Trophoblast cell (in vitro differentiated cells and primary cell): ENCODE measurements at regions not wholly inside any gene's neighbourhood (a gene's known extent, or its start where the extent isn't known, plus 50 kb on each side); places are given as distances from the start of the nearest gene placed in this dataset.
A peak's percentile ranks its signal among the peaks of the same experiment; 100 is the strongest.

Experiments
- DNase-seq, 2 donors: peaks; one replicate each; pipeline ENCODE4 v3.0.0-alpha.2; 2016
- H2AFZ ChIP-seq: 2 replicates; pipeline ENCODE4 v1.6.1; 2013; ENCODE audit warnings: low read length, moderate library complexity, mild to moderate bottlenecking; ENCODE audit not compliant: insufficient read depth, poor library complexity
- H2AK5ac ChIP-seq: 2 replicates; pipeline ENCODE4 v1.6.1; 2013; ENCODE audit warnings: mild to moderate bottlenecking, low read length
- H2BK120ac ChIP-seq: 2 replicates; pipeline ENCODE4 v1.6.1; 2013; ENCODE audit warnings: low read length, mild to moderate bottlenecking, moderate library complexity; ENCODE audit not compliant: insufficient read depth, poor library complexity
- H2BK12ac ChIP-seq: 2 replicates; pipeline ENCODE4 v1.6.1; 2013; ENCODE audit warnings: mild to moderate bottlenecking, low read length, moderate library complexity
- H2BK5ac ChIP-seq: 2 replicates; pipeline ENCODE4 v1.6.1; 2013; ENCODE audit warnings: low read length, low read depth, moderate library complexity, mild to moderate bottlenecking; ENCODE audit not compliant: poor library complexity
- H3K14ac ChIP-seq: 2 replicates; pipeline ENCODE4 v1.6.1; 2013; ENCODE audit warnings: mild to moderate bottlenecking, low read length
- H3K18ac ChIP-seq: 2 replicates; pipeline ENCODE4 v1.6.1; 2013; ENCODE audit warnings: mild to moderate bottlenecking, low read length
- H3K23ac ChIP-seq: 2 replicates; pipeline ENCODE4 v1.6.1; 2013; ENCODE audit warnings: low read length
- H3K27ac ChIP-seq: 2 replicates; pipeline ENCODE4 v1.5.1; 2013; ENCODE audit warnings: low read depth, mild to moderate bottlenecking, inconsistent platforms, low read length, moderate library complexity
- H3K27me3 ChIP-seq: 2 replicates; pipeline ENCODE4 v1.6.1; 2013; ENCODE audit warnings: inconsistent platforms, mild to moderate bottlenecking, low read length, moderate library complexity; ENCODE audit not compliant: insufficient read depth
- H3K36me3 ChIP-seq, 2 experiments: 1 replicate in 1 of 2; 2 replicates in 1 of 2; pipeline ENCODE4 v1.6.1; 2013; ENCODE audit warnings: low read length in 2 of 2, mild to moderate bottlenecking in 2 of 2, moderate library complexity in 1 of 2; ENCODE audit not compliant: insufficient read depth in 2 of 2, control insufficient read depth in 1 of 2
- H3K4ac ChIP-seq: 2 replicates; pipeline ENCODE4 v1.6.1; 2013; ENCODE audit warnings: low read depth, mild to moderate bottlenecking, low read length, moderate library complexity
- H3K4me1 ChIP-seq, 2 experiments: 1 replicate in 1 of 2; 2 replicates in 1 of 2; pipeline ENCODE4 v1.6.1; 2013; ENCODE audit warnings: low read length in 2 of 2, mild to moderate bottlenecking in 2 of 2, moderate library complexity in 1 of 2; ENCODE audit not compliant: insufficient read depth in 2 of 2, control insufficient read depth in 1 of 2
- H3K4me2 ChIP-seq: 2 replicates; pipeline ENCODE4 v1.6.1; 2013; ENCODE audit warnings: inconsistent platforms, mild to moderate bottlenecking, low read length, moderate library complexity
- H3K4me3 ChIP-seq: 2 replicates; pipeline ENCODE4 v1.5.1; 2013; ENCODE audit warnings: mild to moderate bottlenecking, low read depth, low read length, inconsistent platforms
- H3K79me1 ChIP-seq: one replicate; pipeline ENCODE4 v1.6.1; 2013; ENCODE audit warnings: low read length
- H3K79me2 ChIP-seq: 2 replicates; pipeline ENCODE4 v1.6.1; 2013; ENCODE audit warnings: low read length, mild to moderate bottlenecking; ENCODE audit not compliant: control insufficient read depth, insufficient read depth, poor library complexity
- H3K9ac ChIP-seq: 2 replicates; pipeline ENCODE4 v1.6.1; 2013; ENCODE audit warnings: mild to moderate bottlenecking, low read length
- H3K9me3 ChIP-seq: 2 replicates; pipeline ENCODE4 v1.6.1; 2013; ENCODE audit warnings: low read depth, mild to moderate bottlenecking, control low read depth, inconsistent platforms, low read length; ENCODE audit not compliant: insufficient read depth
- H4K12ac ChIP-seq: 2 replicates; pipeline ENCODE4 v1.6.1; 2013; ENCODE audit warnings: low read depth, mild to moderate bottlenecking, low read length, moderate library complexity
- H4K8ac ChIP-seq: 2 replicates; pipeline ENCODE4 v1.6.1; 2013; ENCODE audit warnings: low read depth, mild to moderate bottlenecking, low read length, moderate library complexity
- H4K91ac ChIP-seq: one replicate; pipeline ENCODE4 v1.6.1; 2013; ENCODE audit warnings: low read depth, mild to moderate bottlenecking, low read length, moderate library complexity
- WGBS: extraction: QIAGEN DNeasy Blood & Tissue Kit; methylation state at CpG from one replicate; pipeline ENCODE4 v1.1.7; 2013; ENCODE audit warnings: missing lambda C conversion rate; ENCODE audit not compliant: insufficient read length, insufficient coverage; ENCODE audit errors: extremely low coverage; 5-methylcytosine and 5-hydroxymethylcytosine counted together

- Histone ChIP-seq H3K36me3 (no peaks in the 10 kb centered on the region), H2AK5ac (no peak overlapping the region), H3K18ac (no peak overlapping the region), H2AFZ (no peak overlapping the region), H3K79me1 (peaks cover 6% of the 10 kb centered on the region), H4K91ac (no peak overlapping the region), H3K27ac (no peak overlapping the region), H4K12ac (no peak overlapping the region), H3K4me1 (peaks cover 14 to 17% of the 10 kb centered on the region in 2 experiments), H4K8ac (no peak overlapping the region), H3K4ac (no peak overlapping the region), H3K9ac (no peak overlapping the region), H3K23ac (no peak overlapping the region), H2BK120ac (no peak overlapping the region), H2BK5ac (no peak overlapping the region), H3K4me2 (no peak overlapping the region), H3K9me3 (no peaks in the 10 kb centered on the region), H3K4me3 (no peak overlapping the region), H3K14ac (no peak overlapping the region), H3K79me2 (no peaks in the 10 kb centered on the region), H3K27me3 (no peaks in the 10 kb centered on the region), H2BK12ac (no peak overlapping the region)
- DNase-seq: no peak
- no CpG with 5 or more reads among the region's 8 CpGs for WGBS
Measured at GRCh38 chr19:29404015-29404414, 121.8 kb upstream of the VSTM2B start.

GRCh38 chr19:29404951-29405727, 120.7 kb upstream of the VSTM2B start:
- Histone ChIP-seq H3K27me3 (no peaks in the 10 kb centered on the region), H2AFZ (no peak overlapping the region), H2BK120ac (no peak overlapping the region), H4K12ac (no peak overlapping the region), H3K4me2 (peak overlapping the region; percentile 36), H3K14ac (no peak overlapping the region), H2AK5ac (no peak overlapping the region), H3K79me1 (peaks cover 6% of the 10 kb centered on the region), H3K4me1 (peaks cover 14 to 17% of the 10 kb centered on the region in 2 experiments), H4K91ac (no peak overlapping the region), H3K18ac (no peak overlapping the region), H4K8ac (no peak overlapping the region), H2BK12ac (no peak overlapping the region), H3K36me3 (no peaks in the 10 kb centered on the region), H3K9me3 (no peaks in the 10 kb centered on the region), H3K23ac (no peak overlapping the region), H2BK5ac (no peak overlapping the region), H3K79me2 (no peaks in the 10 kb centered on the region), H3K4ac (no peak overlapping the region), H3K9ac (no peak overlapping the region), H3K27ac (no peak overlapping the region), H3K4me3 (no peak overlapping the region)
- peak; percentile 70 to 80 for DNase-seq
- no CpG with 5 or more reads among the region's 33 CpGs for WGBS

- no peak overlapping the region for H3K27ac ChIP-seq
- H2BK12ac ChIP-seq: no peak overlapping the region
- no peaks in the 10 kb centered on the region for H3K27me3 ChIP-seq
- no peak overlapping the region for H3K4me2 ChIP-seq
- H3K79me1 ChIP-seq: peaks cover 6% of the 10 kb centered on the region
- H2BK5ac ChIP-seq: no peak overlapping the region
- no peak overlapping the region for H3K18ac ChIP-seq
- no peaks in the 10 kb centered on the region for H3K9me3 ChIP-seq
- no peaks in the 10 kb centered on the region for H3K36me3 ChIP-seq
- H3K23ac ChIP-seq: no peak overlapping the region
- H2AFZ ChIP-seq: no peak overlapping the region
- no CpG with 5 or more reads among the region's 11 CpGs for WGBS
- H2BK120ac ChIP-seq: no peak overlapping the region
- H4K91ac ChIP-seq: no peak overlapping the region
- no peak overlapping the region for H3K4ac ChIP-seq
- no peak overlapping the region for H2AK5ac ChIP-seq
- no peak overlapping the region for H4K8ac ChIP-seq
- no peak overlapping the region for H3K14ac ChIP-seq
- DNase-seq: no peak
- no peaks in the 10 kb centered on the region for H3K79me2 ChIP-seq
- peaks cover 14 to 17% of the 10 kb centered on the region in 2 experiments for H3K4me1 ChIP-seq
- no peak overlapping the region for H4K12ac ChIP-seq
- no peak overlapping the region for H3K4me3 ChIP-seq
- no peak overlapping the region for H3K9ac ChIP-seq
Measured at GRCh38 chr19:29405728-29405995, 120.1 kb upstream of the VSTM2B start.

- Histone ChIP-seq H3K4ac (no peak overlapping the region), H3K9ac (no peak overlapping the region), H2BK5ac (no peak overlapping the region), H3K27me3 (no peaks in the 10 kb centered on the region), H4K8ac (no peak overlapping the region), H3K4me1 (peaks cover 12 to 14% of the 10 kb centered on the region in 2 experiments), H3K4me3 (no peak overlapping the region), H3K14ac (no peak overlapping the region), H3K18ac (no peak overlapping the region), H3K23ac (no peak overlapping the region), H2BK120ac (no peak overlapping the region), H3K79me2 (no peaks in the 10 kb centered on the region), H3K79me1 (peaks cover 6% of the 10 kb centered on the region), H3K4me2 (no peak overlapping the region), H2AFZ (no peak overlapping the region), H3K36me3 (no peaks in the 10 kb centered on the region), H4K91ac (no peak overlapping the region), H3K9me3 (no peaks in the 10 kb centered on the region), H4K12ac (no peak overlapping the region), H3K27ac (no peak overlapping the region), H2BK12ac (no peak overlapping the region), H2AK5ac (no peak overlapping the region)
- DNase-seq: no peak
- no CpG with 5 or more reads among the region's 14 CpGs for WGBS
Measured at GRCh38 chr19:29409076-29409862, 116.5 kb upstream of the VSTM2B start.
